HepG2 (cell line): ENCODE measurements at regions not wholly inside any gene's neighbourhood (a gene's known extent, or its start where the extent isn't known, plus 50 kb on each side); places are given as distances from the start of the nearest gene placed in this dataset.

Experiments used
- ATAC-seq: fragments of 200-7000 bp; cut with Tn5 transposase; 3 replicates; pipeline ENCODE4 v1.9.1; 2020; ENCODE audit warnings: mild to moderate bottlenecking, moderate library complexity
- BruUV-seq: library from RNA; stranded (reverse); fragments of 400-500 nt; replicated peaks from 2 replicates; lab custom pipeline; 2021; lab: Mats Ljungman, UMichigan
- CTCF ChIA-PET: fragments of 300-600 bp; formaldehyde crosslinking; extraction: SDS; loops from one replicate; lab custom pipeline; 2021; ENCODE audit warnings: low total read pairs, inconsistent platforms, low intra/inter-chr PET ratio; lab: Yijun Ruan, JAX
- POLR2A ChIA-PET: fragments of 350-600 bp; sonication (Branson Sonifier 250); formaldehyde crosslinking; loops from one replicate; lab custom pipeline; 2020; ENCODE audit warnings: antibody characterized with exemption, inconsistent platforms; lab: Yijun Ruan, JAX
- DNase-seq: peaks from one replicate; pipeline ENCODE4 v3.0.0-alpha.2; 2015; ENCODE audit warnings: low spot score
- FAIRE-seq: peaks from 3 replicates; lab custom pipeline; 2011; peaks lifted over from hg19 to GRCh38; lab: Jason Lieb, UNC
- H2AFZ ChIP-seq: one replicate; pipeline ENCODE4 v1.6.1; 2011; ENCODE audit warnings: low read length, inconsistent platforms
- H3K27ac ChIP-seq: fragments of 300-600 bp; 3 replicates; pipeline ENCODE4 v1.8.0; 2011; ENCODE audit warnings: mixed run types, mild to moderate bottlenecking, mixed read lengths, low read length, inconsistent platforms; ENCODE audit not compliant: insufficient read depth; ENCODE audit errors: extremely low read length
- H3K27me3 ChIP-seq, 2 experiments: fragments of 200-600 bp in 1 of 2; 2 replicates in 1 of 2; 3 replicates in 1 of 2; pipeline versions ENCODE4 v1.6.0 to v1.8.0; 2011; ENCODE audit warnings: low read length in 2 of 2, mild to moderate bottlenecking in 2 of 2, moderate library complexity in 2 of 2, inconsistent platforms in 1 of 2; ENCODE audit not compliant: insufficient read depth in 2 of 2, control insufficient read depth in 1 of 2
- H3K36me3 ChIP-seq, 2 experiments: fragments of 200-600 bp in 1 of 2; replicated peaks in 1 of 2; 2 replicates in 1 of 2; 3 replicates in 1 of 2; pipeline versions ENCODE4 v1.5.1 to v1.8.0; 2011; ENCODE audit warnings: low read length in 2 of 2, inconsistent platforms in 1 of 2; ENCODE audit not compliant: insufficient read depth in 2 of 2, control insufficient read depth in 1 of 2
- H3K4me1 ChIP-seq: 2 replicates; pipeline ENCODE4 v1.5.1; 2012; ENCODE audit warnings: low read length, inconsistent platforms; ENCODE audit not compliant: insufficient read depth
- H3K4me2 ChIP-seq: 2 replicates; pipeline ENCODE4 v1.6.0; 2011; ENCODE audit warnings: low read depth, low read length, inconsistent platforms
- H3K4me3 ChIP-seq, 3 experiments: fragments of 200-600 bp in 1 of 3; sonication (generic), shearing (Covaris generic) in 1 of 3; replicated peaks in 1 of 3; 2 replicates each; pipeline ENCODE4 v1.5.1; 2011 to 2016; ENCODE audit warnings: low read length in 3 of 3, inconsistent platforms in 2 of 3, low read depth in 2 of 3, mild to moderate bottlenecking in 2 of 3, control low read depth in 1 of 3, mixed read lengths in 1 of 3; ENCODE audit not compliant: insufficient read depth in 1 of 3
- H3K79me2 ChIP-seq: one replicate; pipeline ENCODE4 v1.6.1; 2011; ENCODE audit warnings: low read length, inconsistent platforms; ENCODE audit not compliant: insufficient read depth
- H3K9ac ChIP-seq: 2 replicates; pipeline ENCODE4 v1.6.0; 2011; ENCODE audit warnings: mild to moderate bottlenecking, low read depth, low read length, inconsistent platforms; ENCODE audit not compliant: insufficient read depth
- H3K9me3 ChIP-seq: 2 replicates; pipeline ENCODE4 v1.5.1; 2012; ENCODE audit warnings: mild to moderate bottlenecking, low read length
- H4K20me1 ChIP-seq: 2 replicates; pipeline ENCODE4 v1.6.0; 2011; ENCODE audit warnings: inconsistent platforms, mild to moderate bottlenecking, low read length, moderate library complexity; ENCODE audit not compliant: insufficient read depth
- ATM ChIP-seq: fragments of 450-650 bp; IDR thresholded peaks from 2 replicates; pipeline ENCODE4 v1.7.1; 2017; ENCODE audit warnings: mild to moderate bottlenecking, borderline replicate concordance
- CAMTA2 ChIP-seq: sonication (generic); formaldehyde crosslinking; IDR thresholded peaks from 2 replicates; pipeline ENCODE4 v1.4.0; 2020; ENCODE audit warnings: mild to moderate bottlenecking, missing genetic modification reagents, borderline replicate concordance
- HOXA7 ChIP-seq: sonication (generic); formaldehyde crosslinking; IDR thresholded peaks from 2 replicates; pipeline ENCODE4 v1.8.1; 2022; ENCODE audit warnings: mild to moderate bottlenecking, missing genetic modification reagents, moderate library complexity
- IKZF1 ChIP-seq: fragments of 450-650 bp; IDR thresholded peaks from 2 replicates; pipeline ENCODE4 v1.7.1; 2016
- ZFP37 ChIP-seq: sonication (generic); formaldehyde crosslinking; IDR thresholded peaks from 2 replicates; pipeline ENCODE4 v1.4.0; 2020; ENCODE audit warnings: missing genetic modification reagents, borderline replicate concordance
- ZKSCAN8 ChIP-seq: IDR thresholded peaks from 2 replicates; pipeline ENCODE4 v1.6.1; 2016; ENCODE audit warnings: borderline replicate concordance, missing genetic modification reagents, missing compliant biosample characterization
- ZNF703 ChIP-seq: sonication (generic); formaldehyde crosslinking; IDR thresholded peaks from 2 replicates; pipeline ENCODE4 v1.5.1; 2020; ENCODE audit warnings: missing genetic modification reagents, mild to moderate bottlenecking, moderate library complexity, borderline replicate concordance
- ZNF713 ChIP-seq: sonication (generic); formaldehyde crosslinking; IDR thresholded peaks from 2 replicates; pipeline ENCODE4 v1.4.0; 2020; ENCODE audit warnings: mild to moderate bottlenecking, missing genetic modification reagents
- ZNF83 ChIP-seq: sonication (generic); formaldehyde crosslinking; IDR thresholded peaks from 2 replicates; pipeline ENCODE4 v1.4.0; 2020; ENCODE audit warnings: missing genetic modification reagents, mild to moderate bottlenecking, borderline replicate concordance
- ZSCAN20 ChIP-seq: sonication (generic); formaldehyde crosslinking; IDR thresholded peaks from 2 replicates; pipeline ENCODE4 v1.4.0; 2020; ENCODE audit warnings: missing genetic modification reagents, mild to moderate bottlenecking, borderline replicate concordance
- WGBS: methylation state at CpG from one replicate; pipeline ENCODE4 v1.1.6; 2017; ENCODE audit warnings: low lambda C conversion rate; 5-methylcytosine and 5-hydroxymethylcytosine counted together
- in situ Hi-C: cut with HindIII; loops from 2 replicates; pipeline ENCODE4 v1.10.0; 2017; ENCODE audit warnings: low pct_unique_long_range_greater_than_20kb; ENCODE audit not compliant: extremely low pct_ligation_motif_present
- intact Hi-C: fragments of 100-400 bp; cut with micrococcal nuclease; formaldehyde crosslinking; loops from one replicate; pipeline ENCODE4 v1.10.0; 2022; ENCODE audit not compliant: unreplicated experiment
- TF ChIP-seq, protein P1 (sequence below): sonication (generic); formaldehyde crosslinking; IDR thresholded peaks from 2 replicates; pipeline ENCODE4 v1.5.1; 2020; ENCODE audit warnings: missing genetic modification reagents, mild to moderate bottlenecking, borderline replicate concordance
- TF ChIP-seq, protein P2 (sequence below): IDR thresholded peaks from 2 replicates; pipeline ENCODE4 v1.6.1; 2016; ENCODE audit warnings: low read depth, control low read depth
- TF ChIP-seq, protein P3 (sequence below): sonication (generic); formaldehyde crosslinking; IDR thresholded peaks from 2 replicates; pipeline ENCODE4 v1.8.0; 2022; ENCODE audit warnings: low read depth, missing genetic modification reagents
- TF ChIP-seq, protein P4 (sequence below): sonication (generic); formaldehyde crosslinking; conservative IDR thresholded peaks from 2 replicates; pipeline ENCODE4 v1.5.0; 2020; ENCODE audit warnings: missing genetic modification reagents

DNA sequence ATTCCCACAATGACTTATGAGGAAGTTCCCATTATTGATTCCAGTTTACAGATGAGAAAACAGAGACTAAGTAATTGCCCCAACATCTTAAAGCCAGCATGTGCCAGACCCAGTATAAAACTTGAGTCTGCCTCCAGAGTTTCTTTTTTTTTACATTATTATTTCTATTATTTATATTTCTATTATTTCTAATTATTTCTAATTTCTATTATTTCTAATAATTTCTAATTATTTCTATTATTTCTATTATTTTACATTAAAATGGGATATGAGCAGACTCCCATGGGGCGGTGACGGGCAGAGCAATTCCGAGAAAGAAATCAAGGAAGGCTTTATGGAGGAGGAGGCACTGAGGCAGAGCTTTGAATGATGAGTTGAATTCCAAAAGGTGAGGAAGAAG, 54.4 kb upstream of the BDKRB2 start (continued):
- TF ChIP-seq, protein P1, sequence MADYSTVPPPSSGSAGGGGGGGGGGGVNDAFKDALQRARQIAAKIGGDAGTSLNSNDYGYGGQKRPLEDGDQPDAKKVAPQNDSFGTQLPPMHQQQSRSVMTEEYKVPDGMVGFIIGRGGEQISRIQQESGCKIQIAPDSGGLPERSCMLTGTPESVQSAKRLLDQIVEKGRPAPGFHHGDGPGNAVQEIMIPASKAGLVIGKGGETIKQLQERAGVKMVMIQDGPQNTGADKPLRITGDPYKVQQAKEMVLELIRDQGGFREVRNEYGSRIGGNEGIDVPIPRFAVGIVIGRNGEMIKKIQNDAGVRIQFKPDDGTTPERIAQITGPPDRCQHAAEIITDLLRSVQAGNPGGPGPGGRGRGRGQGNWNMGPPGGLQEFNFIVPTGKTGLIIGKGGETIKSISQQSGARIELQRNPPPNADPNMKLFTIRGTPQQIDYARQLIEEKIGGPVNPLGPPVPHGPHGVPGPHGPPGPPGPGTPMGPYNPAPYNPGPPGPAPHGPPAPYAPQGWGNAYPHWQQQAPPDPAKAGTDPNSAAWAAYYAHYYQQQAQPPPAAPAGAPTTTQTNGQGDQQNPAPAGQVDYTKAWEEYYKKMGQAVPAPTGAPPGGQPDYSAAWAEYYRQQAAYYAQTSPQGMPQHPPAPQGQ (CRISPR knock-in tag) = no peak
- TF ChIP-seq, all 625 proteins: peak for 0

DNA sequence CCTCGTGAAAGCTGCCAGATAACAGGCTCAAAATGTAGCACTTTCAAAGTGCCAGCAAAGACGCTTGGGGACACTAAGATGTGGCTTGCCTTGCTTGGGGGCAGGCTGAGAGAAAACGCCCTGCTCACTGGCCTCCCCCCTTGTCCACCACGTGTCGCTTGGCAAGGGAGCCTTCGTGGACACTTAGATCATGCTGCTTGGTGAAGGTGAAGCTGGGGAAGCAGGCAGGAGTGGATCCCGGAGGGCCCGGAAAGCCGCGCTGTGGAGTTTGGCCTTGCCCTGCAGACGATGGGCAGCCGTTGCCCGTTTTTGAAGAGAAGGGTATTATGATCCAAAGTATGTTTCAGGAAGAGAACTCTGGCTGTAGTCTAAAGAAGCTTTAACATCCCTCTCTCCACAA, 53.4 kb upstream of the BDKRB2 start:
- in situ Hi-C loops (no loop called here), intact Hi-C loops (no loop called here)
- no peak for DNase-seq
- ChIA-PET CTCF (no interaction called here), POLR2A (no interaction called here)
- Histone ChIP-seq H3K4me2 (no peak overlapping the region), H3K27ac (no peak overlapping the region), H3K79me2 (no peaks in the 10 kb centered on the region), H4K20me1 (no peaks in the 10 kb centered on the region), H3K9me3 (no peaks in the 10 kb centered on the region), H2AFZ (no peak overlapping the region), H3K4me1 (no peaks in the 10 kb centered on the region), H3K9ac (no peak overlapping the region), H3K27me3 (no peaks in the 10 kb centered on the region), H3K4me3 (no peak overlapping the region), H3K36me3 (no peaks in the 10 kb centered on the region)
- BruUV-seq = no TSS peak
- TF ChIP-seq CAMTA2 (CRISPR knock-in tag) (no peak), ATM (no peak), IKZF1 (no peak), ZNF713 (no peak), ZFP37 (no peak), ZKSCAN8 (no peak), HOXA7 (CRISPR knock-in tag) (no peak), ZSCAN20 (CRISPR knock-in tag) (no peak), ZNF83 (CRISPR knock-in tag) (no peak), ZNF703 (CRISPR knock-in tag) (no peak)
- TF ChIP-seq, protein P2, sequence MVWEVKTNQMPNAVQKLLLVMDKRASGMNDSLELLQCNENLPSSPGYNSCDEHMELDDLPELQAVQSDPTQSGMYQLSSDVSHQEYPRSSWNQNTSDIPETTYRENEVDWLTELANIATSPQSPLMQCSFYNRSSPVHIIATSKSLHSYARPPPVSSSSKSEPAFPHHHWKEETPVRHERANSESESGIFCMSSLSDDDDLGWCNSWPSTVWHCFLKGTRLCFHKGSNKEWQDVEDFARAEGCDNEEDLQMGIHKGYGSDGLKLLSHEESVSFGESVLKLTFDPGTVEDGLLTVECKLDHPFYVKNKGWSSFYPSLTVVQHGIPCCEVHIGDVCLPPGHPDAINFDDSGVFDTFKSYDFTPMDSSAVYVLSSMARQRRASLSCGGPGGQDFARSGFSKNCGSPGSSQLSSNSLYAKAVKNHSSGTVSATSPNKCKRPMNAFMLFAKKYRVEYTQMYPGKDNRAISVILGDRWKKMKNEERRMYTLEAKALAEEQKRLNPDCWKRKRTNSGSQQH (CRISPR knock-in tag) = no peak
- TF ChIP-seq, protein P3, sequence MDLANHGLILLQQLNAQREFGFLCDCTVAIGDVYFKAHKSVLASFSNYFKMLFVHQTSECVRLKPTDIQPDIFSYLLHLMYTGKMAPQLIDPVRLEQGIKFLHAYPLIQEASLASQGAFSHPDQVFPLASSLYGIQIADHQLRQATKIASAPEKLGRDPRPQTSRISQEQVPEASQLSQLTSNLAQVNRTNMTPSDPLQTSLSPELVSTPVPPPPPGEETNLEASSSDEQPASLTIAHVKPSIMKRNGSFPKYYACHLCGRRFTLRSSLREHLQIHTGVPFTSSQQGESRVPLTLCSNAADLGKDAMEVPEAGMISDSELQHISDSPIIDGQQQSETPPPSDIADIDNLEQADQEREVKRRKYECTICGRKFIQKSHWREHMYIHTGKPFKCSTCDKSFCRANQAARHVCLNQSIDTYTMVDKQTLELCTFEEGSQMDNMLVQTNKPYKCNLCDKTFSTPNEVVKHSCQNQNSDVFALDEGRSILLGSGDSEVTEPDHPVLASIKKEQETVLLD (CRISPR knock-in tag) = no peak
- TF ChIP-seq, protein P4, sequence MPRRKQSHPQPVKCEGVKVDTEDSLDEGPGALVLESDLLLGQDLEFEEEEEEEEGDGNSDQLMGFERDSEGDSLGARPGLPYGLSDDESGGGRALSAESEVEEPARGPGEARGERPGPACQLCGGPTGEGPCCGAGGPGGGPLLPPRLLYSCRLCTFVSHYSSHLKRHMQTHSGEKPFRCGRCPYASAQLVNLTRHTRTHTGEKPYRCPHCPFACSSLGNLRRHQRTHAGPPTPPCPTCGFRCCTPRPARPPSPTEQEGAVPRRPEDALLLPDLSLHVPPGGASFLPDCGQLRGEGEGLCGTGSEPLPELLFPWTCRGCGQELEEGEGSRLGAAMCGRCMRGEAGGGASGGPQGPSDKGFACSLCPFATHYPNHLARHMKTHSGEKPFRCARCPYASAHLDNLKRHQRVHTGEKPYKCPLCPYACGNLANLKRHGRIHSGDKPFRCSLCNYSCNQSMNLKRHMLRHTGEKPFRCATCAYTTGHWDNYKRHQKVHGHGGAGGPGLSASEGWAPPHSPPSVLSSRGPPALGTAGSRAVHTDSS (CRISPR knock-in tag) = no peak
- 67% methylated on average over 9 of the region's 13 CpGs for WGBS
- FAIRE-seq = no peak
- ATAC-seq = no peak
